GM19239 (cell line): ENCODE measurements at regions not wholly inside any gene's neighbourhood (a gene's known extent, or its start where the extent isn't known, plus 50 kb on each side); places are given as distances from the start of the nearest gene placed in this dataset.
"Not testable (repeated sequence)": the region's sequence is repeated elsewhere in the genome, so short reads cannot be mapped to it uniquely, and the experiment has no call there.

Experiments used
- DNase-seq: peaks from one replicate; pipeline ENCODE4 v3.0.0; 2011; ENCODE audit warnings: low spot score; ENCODE audit not compliant: insufficient read length
- FAIRE-seq: peaks from 2 replicates; lab custom pipeline; 2011; peaks lifted over from hg19 to GRCh38; lab: Jason Lieb, UNC

GRCh38 chr9:97248252-97248651 lies 59.2 kb upstream of the CCDC180 start:
- FAIRE-seq, DNase-seq: not testable (repeated sequence)

- no peak for DNase-seq
- no peak for FAIRE-seq
Measured at GRCh38 chr9:97243606-97244005, 63.9 kb upstream of the CCDC180 start.

GRCh38 chr9:97241430-97241829 lies 66.0 kb upstream of the CCDC180 start:
- not testable (repeated sequence) for DNase-seq, FAIRE-seq

GRCh38 chr9:97237951-97238889 lies 69.2 kb upstream of the CCDC180 start:
- DNase-seq (no peak), FAIRE-seq (peak; percentile 47)

GRCh38 chr9:97237311-97237786 lies 70.1 kb upstream of the CCDC180 start:
- DNase-seq: no peak
- no peak for FAIRE-seq

- DNase-seq, FAIRE-seq: not testable (repeated sequence)
Measured at GRCh38 chr9:97233009-97233400, 74.5 kb upstream of the CCDC180 start.

- not testable (repeated sequence) for FAIRE-seq, DNase-seq
Measured at GRCh38 chr9:97232060-97233008, 75.1 kb upstream of the CCDC180 start.

- FAIRE-seq, DNase-seq: not testable (repeated sequence)
Measured at GRCh38 chr9:97222393-97222792, 85.1 kb upstream of the CCDC180 start.

- not testable (repeated sequence) for FAIRE-seq, DNase-seq
Measured at GRCh38 chr9:97221478-97222355, 85.7 kb upstream of the CCDC180 start.

GRCh38 chr9:97220894-97221477 lies 86.5 kb upstream of the CCDC180 start:
- DNase-seq (no peak), FAIRE-seq (no peak)

GRCh38 chr9:97220396-97220795 lies 87.1 kb upstream of the CCDC180 start:
- FAIRE-seq, DNase-seq: not testable (repeated sequence)

GRCh38 chr9:97219443-97220140 lies 87.9 kb upstream of the CCDC180 start:
- not testable (repeated sequence) for FAIRE-seq, DNase-seq

- not testable (repeated sequence) for DNase-seq, FAIRE-seq
Measured at GRCh38 chr9:97215127-97215526, 92.3 kb upstream of the CCDC180 start.

- DNase-seq, FAIRE-seq: not testable (repeated sequence)
Measured at GRCh38 chr9:97214556-97214955, 92.9 kb upstream of the CCDC180 start.

- not testable (repeated sequence) for FAIRE-seq, DNase-seq
Measured at GRCh38 chr9:97199683-97200082, 107.8 kb upstream of the CCDC180 start.

GRCh38 chr9:97193767-97194166 lies 113.7 kb upstream of the CCDC180 start:
- FAIRE-seq, DNase-seq: not testable (repeated sequence)

GRCh38 chr9:97188545-97188944 lies 118.9 kb upstream of the CCDC180 start:
- DNase-seq (no peak), FAIRE-seq (no peak)

- not testable (repeated sequence) for FAIRE-seq, DNase-seq
Measured at GRCh38 chr9:97187706-97188105, 119.8 kb upstream of the CCDC180 start.
